ENCODE measurements at regions not wholly inside any gene's neighbourhood (a gene's known extent, or its start where the extent isn't known, plus 50 kb on each side); places are given as distances from the start of the nearest gene placed in this dataset.
A peak's percentile ranks its signal among the peaks of the same experiment; 100 is the strongest.
"Not testable (repeated sequence)": the region's sequence is repeated elsewhere in the genome, so short reads cannot be mapped to it uniquely, and the experiment has no call there.

DNA sequence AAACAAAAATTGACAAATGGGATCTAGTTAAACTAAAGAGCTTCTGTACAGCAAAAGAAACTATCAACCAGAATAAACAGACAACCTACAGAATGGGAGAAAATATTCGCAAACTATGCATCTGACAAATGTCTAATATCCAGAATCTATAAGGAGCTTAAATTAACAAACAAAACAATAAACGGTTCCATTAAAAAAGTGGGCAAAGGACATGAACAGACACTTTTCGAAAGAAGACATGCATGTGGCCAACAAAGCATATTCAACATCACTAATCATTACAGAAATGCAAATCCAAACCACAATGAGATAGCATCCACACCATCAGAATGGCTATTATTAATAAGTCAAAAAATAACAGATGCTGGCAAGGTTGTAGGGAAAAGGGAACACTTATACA lies 50.5 kb upstream of the MED13L start:
- DNase-seq (ENCODE audit: low read depth, low spot score): not testable (repeated sequence)

DNA sequence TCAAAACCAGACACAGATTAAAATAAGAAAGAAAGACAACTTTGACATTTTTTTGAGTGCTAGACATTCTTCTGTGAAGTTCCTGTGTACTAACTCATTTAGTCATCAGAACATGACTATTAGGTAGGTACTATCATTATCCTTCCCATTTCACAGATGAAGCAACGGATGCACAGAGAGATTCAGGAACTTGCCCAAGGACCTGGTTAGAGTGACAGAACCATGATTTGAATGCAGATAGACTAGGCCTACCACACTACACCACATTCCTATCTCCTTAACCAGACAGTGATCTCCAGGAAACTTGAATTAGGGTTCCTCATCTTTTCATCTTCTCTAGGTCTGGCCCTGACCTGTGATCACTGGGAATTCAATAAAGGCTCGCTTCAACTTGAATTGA lies 54.4 kb upstream of the MED13L start:
- DNase-seq (ENCODE audit: low read depth, low spot score): no peak

DNA sequence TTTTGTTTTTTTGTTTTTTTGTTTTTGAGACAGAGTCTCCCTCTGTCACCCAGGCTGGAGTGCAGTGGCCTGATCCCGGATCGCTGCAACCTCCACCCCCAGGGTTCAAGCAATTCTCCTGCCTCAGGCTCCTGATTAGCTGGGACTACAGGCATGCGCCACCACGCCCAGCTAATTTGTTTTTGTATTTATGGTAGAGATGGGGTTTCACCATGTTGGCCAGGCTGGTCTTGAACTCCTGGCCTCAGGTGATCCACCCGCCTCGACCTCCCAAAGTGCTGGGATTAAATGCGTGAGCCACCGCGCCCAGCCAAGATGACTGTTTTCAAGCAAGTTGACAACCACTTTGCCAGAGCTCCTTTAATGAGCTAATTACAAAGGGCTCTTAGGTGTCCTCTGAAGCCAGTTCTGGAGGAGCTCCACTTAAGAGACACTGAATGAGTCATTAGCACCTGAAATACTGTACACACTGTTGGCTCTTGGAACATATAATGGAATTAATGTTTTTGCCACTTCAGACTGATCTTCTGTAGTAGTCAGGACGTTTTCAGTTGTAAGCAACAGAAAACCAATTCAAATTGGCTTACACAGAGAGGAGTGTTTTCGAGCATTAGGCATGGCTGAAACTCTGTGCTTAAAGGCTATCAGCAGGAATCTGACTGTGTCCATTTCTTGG lies 55.4 kb upstream of the MED13L start:
- DNase-seq (ENCODE audit: low read depth, low spot score): no peak

DNA sequence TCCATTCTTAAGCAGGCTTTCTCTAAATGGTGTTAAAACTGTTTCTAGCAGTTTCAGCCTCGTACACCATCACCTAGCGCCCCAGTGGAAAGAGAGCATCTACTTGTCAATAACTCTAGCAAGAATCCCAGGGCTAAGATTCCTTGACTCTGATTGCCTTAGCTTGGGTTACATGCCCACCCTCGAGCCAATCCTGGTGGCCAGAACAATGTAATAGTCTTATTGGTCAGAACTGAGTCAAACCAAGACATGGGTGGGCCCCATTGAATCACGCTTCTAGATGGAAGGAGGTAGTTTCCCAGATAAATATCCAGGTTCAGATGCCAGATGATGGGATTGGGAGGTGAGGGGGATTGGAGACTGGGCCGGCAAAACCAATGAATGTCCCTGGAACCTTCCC lies 55.9 kb upstream of the MED13L start:
- no peak for DNase-seq (ENCODE audit: low read depth, low spot score)

DNA sequence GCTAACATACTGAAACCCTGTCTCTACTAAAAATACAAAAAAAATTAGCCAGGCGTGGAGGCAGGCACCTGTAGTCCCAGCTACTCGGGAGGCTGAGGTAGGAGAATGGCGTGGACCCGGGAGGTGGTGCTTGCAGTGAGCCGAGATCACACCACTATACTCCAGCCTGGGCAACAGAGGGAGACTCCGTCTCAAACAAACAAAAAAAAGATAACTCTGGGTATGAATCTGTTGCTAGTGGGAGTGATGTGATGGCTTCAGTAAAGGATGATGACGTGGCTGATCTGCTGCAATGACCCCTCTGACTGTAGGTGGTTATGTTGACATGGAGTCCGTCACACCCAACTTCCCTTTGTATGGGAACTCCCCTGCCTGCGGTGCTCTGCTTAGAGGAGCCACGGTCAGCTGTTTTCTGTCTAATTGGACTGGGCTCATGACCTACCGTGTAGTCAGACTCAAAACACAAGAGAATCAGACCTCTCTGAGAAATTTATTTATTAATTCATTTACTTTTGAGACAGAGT lies 59.1 kb upstream of the MED13L start:
- DNase-seq (ENCODE audit: low read depth, low spot score): no peak

DNA sequence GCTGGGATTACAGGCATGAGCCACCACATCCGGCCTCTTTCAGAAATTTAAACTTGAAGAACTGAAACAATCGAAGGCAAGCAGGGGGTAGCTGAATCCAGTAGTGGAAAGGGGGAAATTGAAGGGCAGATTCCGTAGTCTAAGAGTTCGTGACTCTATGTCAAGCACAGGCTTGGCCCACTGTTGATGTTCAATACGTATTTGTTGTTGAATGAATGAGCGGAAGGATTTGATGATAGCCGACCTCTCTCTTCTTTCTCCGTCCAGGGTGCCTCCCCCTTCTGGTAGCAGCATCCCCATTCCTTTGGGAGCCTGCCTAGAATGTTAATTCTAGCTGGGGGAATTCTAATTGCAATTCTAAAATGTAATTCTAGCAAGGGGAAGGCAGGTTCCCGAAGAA lies 59.8 kb upstream of the MED13L start:
- DNase-seq (ENCODE audit: low read depth, low spot score): no peak

DNA sequence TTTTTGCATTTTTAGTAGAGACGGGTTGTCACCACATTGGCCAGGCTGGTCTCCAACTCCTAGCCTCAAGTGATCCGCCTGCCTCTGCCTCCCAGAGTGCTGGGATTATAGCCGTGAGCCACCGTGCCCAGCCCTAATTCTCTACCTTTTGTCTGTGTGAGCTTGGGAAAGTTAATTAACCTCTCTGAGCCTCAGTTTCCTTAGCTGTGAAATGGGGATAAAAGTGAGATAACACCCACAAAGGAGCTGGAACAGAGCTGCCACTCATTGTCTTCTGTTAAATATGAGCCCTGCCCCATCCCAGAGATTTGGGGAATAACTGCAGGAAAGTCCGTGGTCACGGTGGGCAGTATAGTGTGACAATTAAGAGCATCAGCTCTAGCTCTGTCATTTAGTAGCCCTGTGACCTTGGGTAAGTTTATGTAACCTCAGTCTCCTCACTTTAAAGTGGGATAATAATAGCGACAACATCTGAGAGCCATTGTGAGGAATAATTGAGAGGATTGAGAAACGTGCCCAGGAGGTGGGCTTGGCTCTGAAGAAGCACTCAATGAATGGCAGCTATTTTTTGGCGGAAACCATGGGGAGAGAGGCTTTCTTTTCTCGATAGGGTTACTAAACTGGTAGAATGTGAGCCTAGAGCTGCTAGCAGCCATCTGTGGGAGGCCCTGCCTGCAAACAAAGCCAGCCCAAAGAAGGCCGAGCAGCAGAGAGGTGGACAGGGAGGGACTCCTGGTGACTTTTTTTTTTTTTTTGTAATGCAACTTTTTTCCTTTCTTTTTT lies 60.8 kb upstream of the MED13L start:
- no peak for DNase-seq (ENCODE audit: low read depth, low spot score)

DNA sequence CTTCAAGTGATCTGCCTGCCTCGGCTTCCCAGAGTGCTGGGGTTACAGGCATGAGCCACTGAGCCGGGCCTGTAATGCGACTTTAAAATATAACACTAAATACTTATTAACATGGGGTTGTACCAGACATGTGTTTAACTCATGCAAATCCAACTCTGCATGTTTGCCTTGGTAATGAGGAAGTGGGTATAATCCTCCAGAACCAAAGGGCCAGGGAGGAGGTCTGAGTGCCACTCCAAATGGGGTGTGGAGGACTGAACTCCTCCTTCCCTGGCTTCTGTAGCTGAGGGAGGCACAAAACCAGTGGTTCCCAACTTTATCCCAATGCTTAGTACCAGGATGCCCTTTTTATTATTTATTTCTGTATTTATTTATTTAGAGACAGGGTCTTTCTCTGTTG lies 61.6 kb upstream of the MED13L start:
- no peak for DNase-seq (ENCODE audit: low read depth, low spot score)

DNA sequence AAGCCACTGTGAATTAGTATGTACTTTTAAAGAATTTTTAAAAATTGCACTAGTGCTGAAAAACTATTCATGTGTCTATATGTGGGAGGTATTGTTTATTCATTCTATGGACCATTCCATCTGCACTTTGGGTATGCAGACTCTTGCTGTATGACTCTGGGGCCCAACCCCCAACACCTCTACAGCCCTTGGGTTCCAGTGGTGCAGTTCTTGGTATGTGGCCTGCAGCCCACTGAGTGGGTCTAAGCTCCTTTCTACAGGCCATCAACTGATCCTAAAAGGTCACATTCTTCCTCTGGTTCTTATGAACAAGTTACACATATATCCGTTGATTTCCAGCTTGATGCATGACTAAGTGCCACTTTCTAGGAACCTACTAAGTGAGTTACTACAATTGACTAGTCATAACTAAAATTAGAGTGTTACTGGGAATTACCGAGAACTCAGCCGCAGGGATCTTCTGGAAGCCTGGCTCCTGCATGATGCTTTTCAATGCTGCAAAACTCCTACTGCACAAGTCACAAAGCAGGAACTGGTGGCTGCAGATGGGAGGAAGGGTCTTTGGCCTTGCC lies 62.4 kb upstream of the MED13L start:
- no peak for DNase-seq (ENCODE audit: low read depth, low spot score)

DNA sequence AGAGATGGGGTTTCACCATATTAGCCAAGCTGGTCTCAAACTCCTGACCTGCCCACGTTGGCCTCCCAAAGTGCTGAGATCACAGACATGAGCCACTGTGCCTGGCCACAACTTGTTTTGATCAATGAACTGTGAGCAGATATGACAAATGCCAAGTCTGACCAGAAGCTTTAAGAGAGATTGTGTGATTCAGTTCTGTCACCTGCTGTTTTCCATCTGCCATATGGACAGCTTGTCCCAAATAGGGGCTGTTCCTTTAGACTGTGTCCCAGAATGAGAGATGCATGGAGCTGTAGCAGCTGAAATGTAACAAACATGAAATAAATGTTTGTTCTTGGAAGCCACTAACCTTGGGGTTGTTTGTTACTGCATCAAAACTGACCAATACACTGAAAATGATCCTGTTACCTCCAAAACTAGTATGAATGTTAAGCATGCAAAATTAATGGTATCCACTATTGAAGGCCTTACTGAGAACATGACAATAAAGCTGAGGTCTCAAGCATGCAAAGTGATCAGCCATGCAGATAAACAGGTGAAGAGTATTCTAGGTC lies 65.9 kb upstream of the MED13L start:
- DNase-seq (ENCODE audit: low read depth, low spot score): no peak

DNA sequence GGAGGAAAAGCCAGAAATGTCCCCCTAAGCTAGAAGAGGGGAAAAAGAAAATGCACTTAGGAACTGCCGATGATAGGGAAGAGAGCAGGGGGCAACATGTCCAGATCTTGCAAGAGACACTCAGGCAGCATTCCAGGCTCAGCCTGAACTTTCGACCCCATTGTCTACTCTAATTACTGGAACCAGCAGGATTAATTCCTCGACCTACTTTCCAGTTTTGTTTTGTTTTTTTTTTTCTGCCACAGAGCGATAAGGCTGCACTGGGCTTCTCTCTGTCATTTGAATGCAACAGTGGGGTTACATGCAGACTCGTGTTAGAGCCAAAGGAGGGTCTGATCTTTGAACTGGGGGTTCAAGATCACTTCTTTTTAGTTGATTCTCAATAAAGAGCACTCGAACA lies 68.7 kb upstream of the MED13L start:
- no peak for DNase-seq (ENCODE audit: low read depth, low spot score)

DNA sequence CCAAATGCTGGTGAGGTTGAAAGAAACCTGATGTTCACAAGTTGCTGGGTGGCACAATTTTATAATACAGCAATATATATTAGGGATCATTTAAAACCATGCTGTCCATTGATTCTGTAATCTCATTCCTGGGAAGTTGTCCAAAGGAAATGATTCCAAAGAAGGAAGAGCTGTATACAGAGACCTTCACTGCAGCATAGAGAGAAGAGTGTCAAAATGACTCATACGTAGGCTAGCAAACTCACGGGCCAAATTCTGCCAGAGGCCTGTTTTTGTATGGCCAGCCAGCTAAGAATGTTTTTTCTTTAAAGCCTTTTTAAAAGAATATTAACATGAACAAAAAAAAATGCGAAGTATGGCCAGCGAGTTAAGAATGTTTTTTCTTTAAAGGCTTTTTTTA lies 69.2 kb upstream of the MED13L start:
- DNase-seq (ENCODE audit: low read depth, low spot score): no peak

DNA sequence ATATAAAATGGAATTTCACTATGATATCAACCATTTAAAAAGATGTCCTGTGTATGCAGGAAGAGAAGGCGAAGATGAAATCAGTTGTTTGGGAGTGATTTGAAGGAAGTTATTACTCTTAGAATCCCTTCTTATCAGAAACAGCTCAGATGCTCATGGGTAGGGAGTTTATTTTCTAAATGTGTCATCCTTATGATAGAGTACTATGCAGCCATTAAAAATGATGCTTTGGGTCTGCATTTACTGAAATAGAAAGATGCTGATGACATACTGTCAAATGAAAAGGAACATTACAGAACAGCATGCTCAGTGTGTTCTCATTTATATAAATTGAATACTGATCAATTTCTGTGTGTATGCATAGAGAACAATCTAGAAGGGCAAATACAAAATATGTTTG lies 69.8 kb upstream of the MED13L start:
- DNase-seq (ENCODE audit: low read depth, low spot score): no peak

DNA sequence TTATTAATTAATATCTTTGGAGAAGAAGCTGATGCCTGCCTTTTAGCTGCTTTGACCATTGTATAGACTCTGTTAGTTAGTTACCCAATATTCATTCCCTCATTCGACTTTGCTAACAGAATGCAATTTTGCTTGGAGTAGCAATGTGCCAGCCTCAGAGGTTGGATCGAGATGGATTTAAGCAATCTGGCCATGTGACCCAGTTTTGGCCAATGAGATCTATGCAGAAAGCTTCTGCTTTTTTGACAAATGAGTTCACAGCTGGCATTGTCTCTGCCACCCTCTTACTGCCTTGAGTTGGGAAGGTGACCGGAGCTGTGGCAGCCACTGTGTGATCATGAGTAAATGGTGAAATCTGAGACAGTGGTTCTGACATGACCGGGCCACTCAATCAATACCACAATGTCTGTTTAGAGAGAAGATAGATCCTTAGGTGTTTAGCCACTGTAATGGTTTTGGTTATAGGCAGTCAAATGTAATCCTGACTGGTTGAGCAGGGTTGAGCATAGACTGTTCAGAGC lies 74.9 kb upstream of the MED13L start:
- DNase-seq (ENCODE audit: low read depth, low spot score): no peak

DNA sequence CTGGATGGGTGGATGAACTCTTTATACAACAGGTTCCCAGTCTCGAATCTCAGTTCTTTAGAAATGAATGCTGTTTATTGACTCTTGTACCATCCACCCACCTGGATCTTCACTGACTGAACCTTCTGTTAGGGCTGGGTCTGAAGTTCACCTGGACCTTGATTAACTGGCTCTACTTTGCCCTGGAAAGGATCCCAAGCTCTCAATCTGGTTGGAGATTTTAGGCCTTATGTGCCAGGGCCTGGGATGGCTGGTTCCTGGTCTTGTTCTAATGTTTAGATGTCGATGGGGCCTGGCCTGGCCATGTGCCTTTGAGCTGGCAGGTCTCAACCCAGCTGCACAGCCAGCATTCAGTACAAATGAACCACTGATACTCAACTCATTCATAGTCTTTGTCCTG lies 76.5 kb upstream of the MED13L start:
- no peak for DNase-seq (ENCODE audit: low read depth, low spot score)

DNA sequence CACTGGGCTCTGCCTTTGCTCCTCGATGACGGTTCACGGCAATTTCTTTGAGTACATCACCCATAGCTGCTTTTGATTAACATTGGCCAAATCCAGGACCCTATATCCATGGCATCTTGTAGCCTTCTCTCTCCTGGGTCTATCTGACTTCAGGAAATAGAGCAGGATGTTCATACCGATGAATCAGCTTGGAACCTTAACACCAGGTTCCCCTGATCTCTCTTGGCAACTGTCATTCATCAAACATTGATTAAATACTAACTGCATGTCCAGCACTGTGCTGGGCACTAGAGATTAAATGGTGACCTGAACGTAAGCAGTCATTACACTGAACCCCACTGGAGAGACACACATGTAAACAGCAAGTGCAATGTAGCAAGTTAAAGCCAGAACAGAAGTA lies 77.0 kb upstream of the MED13L start:
- no peak for DNase-seq (ENCODE audit: low read depth, low spot score)

DNA sequence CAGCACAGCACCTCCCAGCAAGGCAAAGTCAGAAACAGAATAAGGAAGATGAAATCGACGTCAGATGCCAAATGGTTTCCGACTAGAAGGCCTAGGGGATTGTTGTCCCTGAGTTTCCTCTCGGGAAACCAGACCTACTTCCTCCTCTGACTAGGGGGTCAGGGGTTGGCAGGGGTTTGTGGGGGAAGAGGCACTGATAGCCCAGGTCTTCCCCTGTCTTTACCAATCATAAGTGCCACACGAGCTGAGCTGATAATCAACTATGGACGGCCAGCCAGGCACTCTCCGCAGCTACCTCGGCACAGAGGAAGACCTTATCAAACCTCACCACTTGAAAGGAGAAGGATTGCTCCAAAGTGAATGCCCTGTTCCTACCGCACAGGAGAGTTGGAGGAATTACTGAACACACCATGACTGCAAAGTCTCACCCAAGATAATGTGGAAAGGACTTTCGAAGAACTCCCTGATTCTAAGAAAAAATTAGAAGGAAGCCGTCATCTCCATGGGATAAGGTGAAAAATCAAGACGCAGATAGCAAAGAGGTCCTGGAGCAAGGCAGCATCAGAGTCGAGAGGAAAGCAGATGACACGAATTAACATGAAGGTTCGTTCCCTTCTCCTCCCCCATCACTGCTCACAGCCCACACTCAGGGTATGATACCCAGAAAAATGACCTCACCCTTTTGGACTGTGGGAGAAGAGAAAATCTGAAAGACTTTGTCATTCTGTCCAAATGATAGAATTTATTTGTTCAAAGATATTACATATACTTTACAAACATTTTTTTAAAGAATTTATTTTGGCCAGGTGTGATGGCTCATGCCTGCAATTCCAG lies 77.7 kb upstream of the MED13L start:
- no peak for DNase-seq (ENCODE audit: low read depth, low spot score)

DNA sequence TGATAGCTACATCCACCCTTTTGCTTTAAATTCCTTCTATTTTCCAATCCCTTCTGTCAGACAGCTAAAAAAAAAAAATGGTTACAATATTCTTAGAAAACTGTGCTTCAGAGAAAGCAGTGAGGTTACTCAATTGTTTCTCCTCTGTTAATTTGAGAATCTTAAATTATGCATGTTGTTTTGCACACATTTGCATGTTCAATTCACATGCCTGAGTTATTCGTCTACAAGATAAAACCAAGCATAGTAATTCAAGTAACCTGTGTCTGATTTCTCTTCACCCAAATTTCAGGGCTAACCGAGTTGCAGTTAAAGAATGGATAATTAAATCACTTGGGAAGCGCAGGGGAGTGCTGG lies 81.0 kb upstream of the MED13L start:
- DNase-seq (ENCODE audit: low read depth, low spot score): no peak

DNA sequence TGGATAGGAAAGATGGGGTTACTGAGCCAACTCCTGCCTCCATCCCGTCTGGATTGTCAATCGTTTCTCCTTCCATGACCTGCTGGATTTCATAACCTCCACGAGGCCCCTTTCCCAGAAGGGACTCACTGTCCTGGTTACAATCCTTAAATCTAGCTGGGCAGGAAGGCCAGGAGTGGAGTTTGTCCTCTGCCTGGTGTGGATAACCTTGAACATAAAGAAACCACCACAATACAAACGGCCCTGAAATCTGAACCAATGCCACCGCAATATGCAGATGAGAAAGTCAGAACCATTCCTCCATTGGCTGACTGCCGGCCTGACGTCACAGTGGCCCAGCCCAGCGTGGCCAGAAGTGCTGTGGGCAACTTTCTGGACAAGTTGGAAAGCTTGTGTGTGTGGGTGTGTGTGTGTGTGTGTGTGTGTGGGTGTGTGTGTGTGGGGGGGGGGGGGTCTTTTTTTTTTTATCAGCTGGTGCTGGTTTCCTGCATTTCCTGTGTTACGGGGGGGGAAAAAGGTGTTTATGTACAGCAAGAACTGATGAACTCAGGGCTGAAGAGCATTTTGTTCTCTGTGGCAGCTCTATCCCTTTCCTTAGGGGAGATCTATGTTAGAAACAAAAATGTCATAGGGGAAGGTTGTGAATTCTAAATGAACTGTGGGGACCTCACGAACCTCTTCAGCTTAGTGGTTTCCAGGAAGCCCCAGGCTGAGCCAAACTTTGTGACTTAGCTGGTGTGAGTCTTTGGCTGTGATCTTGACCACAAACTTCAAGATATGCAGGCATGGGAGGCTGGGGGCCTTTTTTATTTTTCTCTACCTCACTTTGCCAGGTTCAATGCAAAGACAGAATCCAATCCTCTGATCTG lies 81.6 kb upstream of the MED13L start:
- peak; percentile 73 for DNase-seq (ENCODE audit: low read depth, low spot score)

DNA sequence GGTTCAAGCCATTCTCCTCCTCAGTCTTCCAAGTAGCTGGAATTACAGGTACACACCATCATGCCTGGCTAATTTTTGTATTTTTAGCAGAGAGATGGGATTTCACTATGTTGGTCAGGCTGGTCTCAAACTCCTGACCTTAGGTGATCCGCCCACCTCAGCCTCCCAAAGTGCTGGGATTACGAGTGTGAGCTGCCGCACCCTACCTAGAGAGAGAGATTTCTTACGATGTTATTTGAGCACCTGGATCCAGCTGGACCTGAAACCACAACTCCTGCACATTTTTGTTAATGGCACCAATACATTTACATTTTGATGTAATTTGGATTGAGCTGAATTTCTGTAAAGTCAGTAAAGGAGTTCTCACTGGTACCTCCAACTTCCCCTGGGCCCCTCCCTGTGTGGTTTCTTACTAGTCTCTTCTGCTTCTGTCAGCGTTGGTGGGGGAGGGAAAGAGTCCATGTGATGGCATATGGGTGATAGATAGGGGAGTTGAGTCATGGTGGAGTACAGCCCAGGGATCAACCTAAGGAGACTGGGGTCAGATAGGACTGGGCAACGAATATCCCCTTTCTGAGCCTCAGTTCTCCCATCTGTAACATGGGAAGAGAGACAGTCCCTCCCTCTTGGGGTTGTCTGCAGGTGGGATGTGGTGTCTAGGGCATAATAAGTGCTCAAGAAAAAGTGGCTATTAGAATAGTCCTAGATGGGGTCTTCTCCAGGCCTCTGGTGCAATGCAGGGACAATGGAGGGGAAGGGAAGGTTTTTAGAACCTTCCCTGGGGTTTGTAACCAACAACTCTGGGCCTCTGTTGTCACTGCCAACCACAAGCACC lies 83.3 kb upstream of the MED13L start:
- DNase-seq (ENCODE audit: low read depth, low spot score): no peak

Data from iPS DF 19.7 (cell line).